GM19238 (cell line): ENCODE measurements at regions not wholly inside any gene's neighbourhood (a gene's known extent, or its start where the extent isn't known, plus 50 kb on each side); places are given as distances from the start of the nearest gene placed in this dataset.
A peak's percentile ranks its signal among the peaks of the same experiment; 100 is the strongest.

Experiments
- DNase-seq: peaks from one replicate; pipeline ENCODE4 v3.0.0; 2011; ENCODE audit warnings: low spot score; ENCODE audit not compliant: insufficient read length

DNA sequence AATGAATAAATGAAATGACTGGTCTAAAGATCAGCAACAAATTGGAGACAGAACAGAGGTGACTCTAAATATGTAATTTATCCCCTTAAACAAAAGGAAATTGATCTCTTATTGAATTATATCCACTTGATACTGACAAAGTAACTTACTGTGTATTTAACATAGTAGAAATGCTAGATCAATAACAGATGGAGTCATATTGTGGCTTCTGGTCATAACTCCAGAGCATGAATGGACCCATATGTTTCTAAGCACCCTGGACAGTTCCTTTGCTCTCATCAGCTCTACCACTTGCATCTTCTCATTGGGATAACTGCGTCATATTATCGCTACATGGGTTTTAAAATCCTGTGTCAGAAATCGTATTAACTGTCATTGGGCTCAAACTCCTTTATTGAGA is 222.3 kb downstream of the ETS1 start:
- no peak for DNase-seq

DNA sequence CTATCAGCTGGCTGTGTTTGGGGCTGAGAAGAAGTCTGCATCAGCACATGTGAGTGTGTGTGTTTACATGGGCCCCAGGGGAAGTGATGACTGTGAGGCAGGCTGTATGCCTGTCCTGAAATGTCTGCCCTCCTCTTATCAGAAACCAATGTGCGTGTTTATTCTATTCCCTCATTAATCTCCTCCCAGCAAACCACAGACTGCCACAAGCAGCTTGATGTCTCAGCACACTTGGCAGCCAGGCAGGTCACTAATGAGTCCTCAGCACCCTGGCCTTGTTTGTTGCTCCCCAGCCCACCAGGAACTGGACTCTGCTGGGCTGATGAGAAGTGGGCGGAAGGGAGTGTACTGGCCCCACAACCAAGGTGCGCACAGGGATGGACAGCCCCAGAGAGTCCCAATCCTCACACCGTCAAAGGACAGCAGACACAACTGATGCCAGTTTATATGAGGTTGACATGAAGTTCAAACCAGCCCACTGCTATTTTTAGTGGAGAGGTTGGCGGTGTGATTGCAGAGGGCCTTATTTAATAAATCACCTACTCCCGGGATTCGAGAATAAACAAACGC is 225.8 kb downstream of the ETS1 start:
- no peak for DNase-seq

DNA sequence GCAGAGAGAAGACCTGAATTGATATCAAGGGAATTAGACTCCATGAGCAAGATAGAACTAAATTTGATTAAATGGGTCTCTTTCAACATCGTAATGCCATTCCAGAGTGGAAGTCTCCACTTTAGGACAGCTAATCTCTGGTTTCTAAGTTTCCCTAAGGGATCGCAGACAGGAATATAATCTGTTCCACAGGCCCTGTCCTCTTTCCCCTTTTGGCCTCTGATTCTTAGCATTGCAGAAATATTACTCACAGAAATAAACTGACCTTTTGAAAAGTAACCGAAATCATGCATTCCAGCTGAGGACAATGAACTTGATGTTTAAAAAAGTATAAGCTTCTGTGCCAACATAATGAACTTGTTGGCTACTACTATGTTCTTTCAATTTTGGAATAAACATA is 227.8 kb downstream of the ETS1 start:
- DNase-seq, result no peak

- no peak for DNase-seq
Measured at GRCh38 chr11:128357073-128357472, 230.3 kb downstream of the ETS1 start.

DNA sequence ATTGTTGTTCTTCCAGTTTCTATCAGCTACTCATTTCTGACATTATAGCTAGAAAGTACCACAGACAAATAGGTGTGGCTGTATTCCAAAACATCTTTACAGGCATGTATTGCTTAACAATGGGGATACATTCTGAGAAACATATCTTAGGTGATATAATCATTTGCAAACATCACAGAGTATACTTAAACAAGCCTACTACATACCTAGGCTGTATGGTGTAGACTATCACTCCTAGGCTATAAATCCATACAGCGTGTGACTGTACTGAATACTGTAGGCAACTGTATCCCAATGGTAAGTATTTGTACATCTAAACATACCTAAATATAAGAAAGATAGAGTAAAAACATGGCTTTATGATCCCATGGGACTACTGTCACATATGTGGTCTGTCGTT is 231.8 kb downstream of the ETS1 start:
- no peak for DNase-seq

DNA sequence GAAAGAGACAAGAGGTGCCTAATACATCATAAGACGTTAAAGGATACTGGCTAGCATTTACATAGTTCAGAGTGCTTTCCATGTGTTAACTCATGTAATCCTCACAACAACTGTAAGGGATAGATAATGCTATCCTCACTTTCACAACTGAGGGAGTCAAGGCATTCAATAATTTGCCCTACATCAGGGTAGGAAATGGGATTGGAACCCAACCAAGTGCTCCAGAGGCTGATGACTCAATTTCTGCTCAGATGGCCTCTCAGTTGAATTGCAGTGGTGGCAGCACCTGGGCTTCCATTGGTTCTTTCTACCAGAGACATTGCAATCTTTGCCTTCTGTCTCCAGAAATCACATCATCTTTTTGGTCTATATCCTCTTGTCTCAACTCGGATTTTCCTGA is 232.9 kb downstream of the ETS1 start:
- DNase-seq, result no peak

DNA sequence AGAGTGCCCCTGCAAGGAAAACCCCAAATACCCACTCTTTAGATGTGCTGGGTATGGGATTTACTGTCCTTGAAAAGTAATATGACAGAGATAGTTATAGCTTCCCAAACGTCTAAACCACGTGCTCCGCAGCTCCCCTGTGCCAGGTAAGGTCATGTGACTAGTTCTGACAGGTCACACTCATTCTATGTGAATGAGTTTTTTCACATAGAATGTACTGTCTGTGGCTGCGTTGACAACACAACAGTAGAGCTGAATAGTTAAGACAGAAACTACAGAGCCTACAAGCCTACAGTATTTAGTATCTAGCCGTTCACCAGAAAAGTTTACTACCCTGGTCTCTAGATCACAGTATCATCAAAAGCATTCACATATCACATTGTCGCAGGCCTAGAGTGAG is 236.2 kb downstream of the ETS1 start:
- DNase-seq, result no peak

- no peak for DNase-seq
Measured at GRCh38 chr11:128349650-128350299, 237.6 kb downstream of the ETS1 start.

GRCh38 chr11:128346804-128347203 is 240.6 kb downstream of the ETS1 start:
- DNase-seq, result no peak

DNA sequence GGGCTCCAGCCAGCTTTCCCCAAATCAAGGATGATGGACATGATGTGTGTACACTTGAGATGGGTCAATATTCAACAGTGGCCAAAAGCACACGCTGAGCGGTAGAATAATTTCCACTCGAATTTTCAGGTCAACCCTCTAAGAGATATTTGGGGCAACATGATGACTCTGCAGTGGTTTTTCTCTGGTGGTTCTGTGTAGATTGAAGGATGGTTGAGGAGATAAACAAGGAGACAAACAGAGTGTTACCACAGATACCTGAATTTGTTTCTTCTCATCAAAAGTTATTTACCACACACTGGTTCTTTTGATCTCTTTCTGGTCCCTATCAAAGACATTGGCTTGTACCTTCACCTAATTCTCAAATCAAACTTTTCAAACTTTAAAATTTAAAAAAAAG is 242.0 kb downstream of the ETS1 start:
- DNase-seq, result no peak

DNA sequence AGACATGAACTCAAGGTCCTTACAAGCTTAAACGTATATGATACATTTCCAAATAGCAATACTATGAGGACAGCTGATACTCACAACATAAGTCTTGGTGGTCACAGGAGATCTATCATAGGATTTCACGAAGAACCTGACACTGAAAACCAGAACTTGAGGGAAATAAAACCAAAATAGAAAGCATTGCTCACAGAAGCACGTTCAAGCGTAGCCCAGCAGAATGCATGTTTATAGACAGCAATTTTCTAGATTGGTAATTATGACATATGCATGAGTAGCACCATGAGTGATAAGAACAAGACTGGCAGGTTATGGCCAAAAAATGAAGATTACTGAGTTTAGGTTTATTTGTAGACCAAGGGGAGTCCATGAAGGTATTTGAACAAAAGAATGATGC is 243.5 kb downstream of the ETS1 start:
- no peak for DNase-seq

DNA sequence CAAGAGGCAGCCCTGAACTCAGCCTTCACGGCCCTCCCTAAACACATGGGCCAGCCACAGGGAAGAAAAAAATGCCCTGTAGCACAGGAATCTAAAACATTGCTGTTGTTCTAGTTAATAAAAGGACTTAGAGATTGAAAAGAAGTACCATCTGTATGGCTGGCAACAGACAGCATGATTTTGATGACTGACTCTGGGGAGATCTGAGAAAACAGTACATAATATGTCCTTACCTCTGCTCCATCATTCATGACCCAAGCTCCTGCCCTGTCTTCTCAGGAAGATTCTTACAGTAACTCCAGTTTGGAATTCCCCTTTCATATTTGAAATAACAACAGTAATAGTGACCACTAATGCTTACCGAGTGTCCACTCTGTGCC is 244.2 kb downstream of the ETS1 start:
- no peak for DNase-seq

DNA sequence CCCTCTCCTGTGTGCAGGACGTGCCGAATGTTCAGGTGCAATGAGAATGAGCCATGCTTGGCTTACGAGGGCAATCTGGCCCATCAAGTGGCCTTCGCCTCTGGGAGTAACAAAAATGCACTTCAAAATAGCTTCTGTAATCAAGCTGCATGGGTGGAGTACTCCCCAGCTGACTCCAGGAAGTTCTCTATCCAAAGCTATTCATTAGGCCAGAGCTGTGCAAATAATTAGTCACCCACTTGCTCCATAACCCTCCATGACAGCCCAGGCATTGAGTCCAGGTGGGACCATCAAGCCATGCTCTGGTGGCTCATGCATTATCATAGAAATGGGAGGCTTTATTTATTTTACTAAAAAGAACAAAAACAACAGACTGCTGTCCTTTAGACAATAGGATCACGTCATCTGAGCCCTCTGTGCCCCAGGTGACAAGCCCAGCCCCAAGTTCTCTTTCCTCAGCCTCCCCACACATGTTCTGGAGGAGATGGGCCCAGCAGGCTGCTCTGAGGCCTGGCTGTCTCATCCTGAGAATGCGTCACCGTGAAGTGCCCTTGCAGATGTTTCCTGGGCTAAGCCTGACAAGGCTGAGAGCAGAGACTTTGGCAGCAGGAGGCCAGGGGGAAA is 244.7 kb downstream of the ETS1 start:
- peak; percentile 50 for DNase-seq

DNA sequence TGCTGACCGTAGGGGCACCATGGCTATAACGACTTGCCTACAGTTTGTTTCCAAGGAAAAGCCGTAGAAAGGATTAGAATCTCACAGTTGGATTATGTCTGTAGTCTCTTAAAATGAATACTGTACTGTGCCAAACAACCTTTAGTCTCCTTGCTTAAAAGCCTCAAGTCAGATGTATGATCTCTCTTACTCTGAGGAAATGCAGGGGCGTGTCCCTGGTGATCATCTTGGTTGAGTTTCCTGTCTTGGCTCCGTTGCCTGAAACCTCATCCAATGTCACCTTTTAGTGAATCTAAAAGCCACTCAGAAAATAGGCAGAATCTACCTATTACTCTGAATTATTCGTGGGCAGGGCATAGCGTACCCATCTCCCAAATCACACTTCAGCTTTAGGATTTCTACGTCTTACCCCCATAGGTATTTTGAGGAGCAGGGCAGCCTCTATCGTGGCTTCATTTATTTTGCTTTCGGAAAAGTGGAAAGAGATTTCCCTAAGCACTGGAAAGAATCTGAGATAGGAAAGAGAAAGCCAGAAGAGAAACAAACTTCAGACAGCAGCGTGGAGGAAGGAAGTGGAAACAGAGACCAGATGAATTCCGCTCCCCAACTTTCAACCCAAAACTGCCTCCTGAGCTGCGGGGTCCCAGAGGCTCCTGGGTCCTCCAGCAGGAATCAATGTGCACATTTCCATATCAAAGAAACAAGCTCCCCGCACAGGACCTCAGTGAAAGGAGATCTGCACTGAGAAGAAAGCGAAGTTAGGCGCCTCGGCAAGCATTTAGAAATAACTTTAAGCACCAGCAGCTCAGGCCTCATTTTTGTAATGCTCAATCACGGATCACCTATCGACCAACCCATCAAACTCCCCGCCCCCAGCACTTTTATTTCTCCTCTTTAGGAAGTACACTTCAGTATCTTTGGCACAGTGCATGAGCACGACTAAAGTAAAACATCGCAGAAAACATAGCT is 245.8 kb downstream of the ETS1 start:
- no peak for DNase-seq

- no peak for DNase-seq
Measured at GRCh38 chr11:128339792-128340191, 247.6 kb downstream of the ETS1 start.

GRCh38 chr11:128338811-128339210 is 248.5 kb downstream of the ETS1 start:
- no peak for DNase-seq

- DNase-seq, result no peak
Measured at GRCh38 chr11:128336203-128336602, 251.2 kb downstream of the ETS1 start.

GRCh38 chr11:128335729-128336128 is 251.6 kb downstream of the ETS1 start:
- no peak for DNase-seq

- DNase-seq, result no peak
Measured at GRCh38 chr11:128334311-128335044, 252.9 kb downstream of the ETS1 start.

DNA sequence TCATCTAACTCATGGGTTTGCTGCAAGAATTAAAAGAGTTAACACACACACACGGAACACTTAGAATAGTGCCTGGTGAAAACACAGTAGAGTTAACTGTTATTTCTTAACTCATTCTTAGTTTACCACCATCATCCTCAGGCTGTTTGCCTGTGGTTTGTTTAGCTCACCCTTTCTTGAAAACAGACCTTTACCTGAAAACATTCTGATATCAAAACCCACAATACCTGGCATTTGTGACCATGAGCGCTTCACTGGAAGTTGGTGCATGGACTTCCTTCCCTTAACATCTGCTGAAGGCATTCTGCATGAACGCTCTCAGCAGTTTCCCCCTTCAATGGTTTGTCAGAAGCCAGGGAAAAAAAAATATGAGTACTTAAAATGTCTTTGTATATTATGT is 256.0 kb downstream of the ETS1 start:
- DNase-seq, result no peak

DNA sequence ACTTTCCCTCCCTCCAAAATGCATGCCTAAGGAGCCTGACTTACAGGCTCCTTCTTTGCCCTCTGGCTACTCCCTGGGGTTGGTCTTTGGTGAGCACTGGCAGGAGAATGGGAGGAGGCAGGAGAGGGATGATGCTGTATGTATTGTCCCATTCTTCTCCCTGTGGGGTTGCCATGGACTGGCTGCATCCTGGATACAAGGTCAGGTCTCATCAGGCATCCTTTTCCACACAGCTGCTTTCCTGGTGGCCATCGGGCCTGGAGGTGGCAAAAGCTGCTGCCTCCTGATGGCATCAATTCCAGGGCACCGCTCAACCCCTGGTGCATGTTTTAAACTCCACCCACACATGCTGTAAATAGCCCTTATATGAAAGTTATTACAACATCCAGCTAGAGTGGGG is 257.2 kb downstream of the ETS1 start:
- DNase-seq, result no peak
